BJ (cell line): ENCODE measurements at regions not wholly inside any gene's neighbourhood (a gene's known extent, or its start where the extent isn't known, plus 50 kb on each side); places are given as distances from the start of the nearest gene placed in this dataset.

Experiments used
- CTCF ChIA-PET: fragments of 350-600 bp; formaldehyde crosslinking; extraction: SDS; loops from one replicate; lab custom pipeline; 2021; ENCODE audit warnings: antibody characterized with exemption, inconsistent platforms; lab: Yijun Ruan, JAX
- POLR2A ChIA-PET: fragments of 300-600 bp; sonication (Branson Sonifier 250); formaldehyde crosslinking; extraction: SDS; loops from one replicate; lab custom pipeline; 2021; ENCODE audit warnings: antibody characterized with exemption; lab: Charles Lee
- DNase-seq: peaks from one replicate; pipeline ENCODE4 v3.0.0-alpha.2; 2011; ENCODE audit warnings: low read depth
- H3K27me3 ChIP-seq: 2 replicates; pipeline ENCODE4 v1.6.0; 2011; ENCODE audit warnings: low read length; ENCODE audit not compliant: control insufficient read depth, insufficient read depth
- H3K36me3 ChIP-seq: 2 replicates; pipeline ENCODE4 v1.5.1; 2011; ENCODE audit warnings: low read length; ENCODE audit not compliant: control insufficient read depth, insufficient read depth
- H3K4me3 ChIP-seq: 2 replicates; pipeline ENCODE4 v1.5.1; 2011; ENCODE audit warnings: low read depth, mild to moderate bottlenecking, control low read depth, low read length
- TF ChIP-seq, protein P1 (sequence below): IDR thresholded peaks from 2 replicates; pipeline ENCODE4 v1.5.1; 2011; ENCODE audit warnings: low read depth, mild to moderate bottlenecking, control low read depth, inconsistent platforms, low read length, moderate library complexity; ENCODE audit not compliant: insufficient read depth

- Histone ChIP-seq H3K27me3 (no peaks in the 10 kb centered on the region), H3K4me3 (no peak overlapping the region), H3K36me3 (no peaks in the 10 kb centered on the region)
- ChIA-PET POLR2A (no interaction called here), CTCF (no interaction called here)
- DNase-seq: no peak
- TF ChIP-seq, protein P1, sequence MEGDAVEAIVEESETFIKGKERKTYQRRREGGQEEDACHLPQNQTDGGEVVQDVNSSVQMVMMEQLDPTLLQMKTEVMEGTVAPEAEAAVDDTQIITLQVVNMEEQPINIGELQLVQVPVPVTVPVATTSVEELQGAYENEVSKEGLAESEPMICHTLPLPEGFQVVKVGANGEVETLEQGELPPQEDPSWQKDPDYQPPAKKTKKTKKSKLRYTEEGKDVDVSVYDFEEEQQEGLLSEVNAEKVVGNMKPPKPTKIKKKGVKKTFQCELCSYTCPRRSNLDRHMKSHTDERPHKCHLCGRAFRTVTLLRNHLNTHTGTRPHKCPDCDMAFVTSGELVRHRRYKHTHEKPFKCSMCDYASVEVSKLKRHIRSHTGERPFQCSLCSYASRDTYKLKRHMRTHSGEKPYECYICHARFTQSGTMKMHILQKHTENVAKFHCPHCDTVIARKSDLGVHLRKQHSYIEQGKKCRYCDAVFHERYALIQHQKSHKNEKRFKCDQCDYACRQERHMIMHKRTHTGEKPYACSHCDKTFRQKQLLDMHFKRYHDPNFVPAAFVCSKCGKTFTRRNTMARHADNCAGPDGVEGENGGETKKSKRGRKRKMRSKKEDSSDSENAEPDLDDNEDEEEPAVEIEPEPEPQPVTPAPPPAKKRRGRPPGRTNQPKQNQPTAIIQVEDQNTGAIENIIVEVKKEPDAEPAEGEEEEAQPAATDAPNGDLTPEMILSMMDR: no peak
Observed at GRCh38 chr7:84384417-84384816, 189.8 kb upstream of the SEMA3A start.

- ChIA-PET POLR2A (no interaction called here), CTCF (no interaction called here)
- H3K4me3 ChIP-seq: no peak overlapping the region
- no peaks in the 10 kb centered on the region for H3K27me3 ChIP-seq
- TF ChIP-seq, protein P1: no peak
- H3K36me3 ChIP-seq: no peaks in the 10 kb centered on the region
- no peak for DNase-seq
Observed at GRCh38 chr7:84379446-84379845, 184.9 kb upstream of the SEMA3A start.

- POLR2A ChIA-PET: no interaction called here
- H3K27me3 ChIP-seq: no peaks in the 10 kb centered on the region
- no peaks in the 10 kb centered on the region for H3K36me3 ChIP-seq
- DNase-seq: no peak
- no peak overlapping the region for H3K4me3 ChIP-seq
- CTCF ChIA-PET: interaction anchor here (1.1 to 1.6 kb wide), 2 partner anchors 9 to 437 kb away, joined by 3 to 5 read pairs; no protein-coding TSS in a partner anchor
- TF ChIP-seq, protein P1: no peak
Observed at GRCh38 chr7:84372712-84373111, 178.1 kb upstream of the SEMA3A start.

GRCh38 chr7:84372155-84372621, 177.6 kb upstream of the SEMA3A start:
- POLR2A ChIA-PET: no interaction called here
- Histone ChIP-seq H3K4me3 (no peak overlapping the region), H3K36me3 (no peaks in the 10 kb centered on the region), H3K27me3 (no peaks in the 10 kb centered on the region)
- DNase-seq: peak; percentile 86
- CTCF ChIA-PET: interaction anchor here (1.1 to 1.6 kb wide), 2 partner anchors 9 to 437 kb away, joined by 3 to 5 read pairs; no protein-coding TSS in a partner anchor
- TF ChIP-seq, protein P1: no peak

DNA sequence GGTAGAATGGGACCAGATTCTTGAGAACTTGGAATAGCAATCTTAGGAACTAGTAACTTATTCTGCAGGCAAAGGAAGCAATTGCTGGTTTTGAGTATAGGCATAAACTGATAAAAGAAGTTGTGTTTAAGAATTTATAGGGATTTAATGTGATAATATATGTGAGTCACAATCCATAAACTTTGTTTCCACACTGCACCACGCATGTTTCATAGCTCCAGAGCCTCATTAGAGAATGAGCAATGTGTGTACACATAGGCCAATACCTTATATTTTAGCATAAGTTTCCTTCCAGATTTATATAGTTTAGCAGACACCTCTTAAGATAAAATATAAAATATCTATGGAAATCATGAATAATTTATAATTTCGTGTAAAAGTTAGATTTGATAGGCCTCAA, 175.5 kb upstream of the SEMA3A start:
- no peak for DNase-seq
- H3K27me3 ChIP-seq: no peaks in the 10 kb centered on the region
- no peaks in the 10 kb centered on the region for H3K36me3 ChIP-seq
- POLR2A ChIA-PET: no interaction called here
- CTCF ChIA-PET: no interaction called here
- TF ChIP-seq, protein P1: no peak
- H3K4me3 ChIP-seq: no peak overlapping the region
